Ishikawa (cell line): ENCODE measurements at regions not wholly inside any gene's neighbourhood (a gene's known extent, or its start where the extent isn't known, plus 50 kb on each side); places are given as distances from the start of the nearest gene placed in this dataset.

Experiments
- CEBPB ChIP-seq: IDR thresholded peaks from 2 replicates; pipeline ENCODE4 v1.6.1; 2012
- CREB1 ChIP-seq: IDR thresholded peaks from 2 replicates; pipeline ENCODE4 v1.6.1; 2012; ENCODE audit warnings: low read depth
- EGR1 ChIP-seq: IDR thresholded peaks from 2 replicates; pipeline ENCODE4 v1.6.1; 2012
- EP300 ChIP-seq: IDR thresholded peaks from 2 replicates; pipeline ENCODE4 v1.6.1; 2012; ENCODE audit warnings: borderline replicate concordance
- FOXM1 ChIP-seq: IDR thresholded peaks from 2 replicates; pipeline ENCODE4 v1.6.1; 2012; ENCODE audit warnings: low read depth, borderline replicate concordance
- MAX ChIP-seq: IDR thresholded peaks from 2 replicates; pipeline ENCODE4 v1.6.1; 2012
- NFIC ChIP-seq: IDR thresholded peaks from 2 replicates; pipeline ENCODE4 v1.6.1; 2012
- RAD21 ChIP-seq: IDR thresholded peaks from 2 replicates; pipeline ENCODE4 v1.6.1; 2012; ENCODE audit warnings: low read depth
- REST ChIP-seq: IDR thresholded peaks from 2 replicates; pipeline ENCODE4 v1.6.1; 2012; ENCODE audit warnings: low read depth, mild to moderate bottlenecking
- TAF1 ChIP-seq: IDR thresholded peaks from 2 replicates; pipeline ENCODE4 v1.6.1; 2012; ENCODE audit warnings: low read depth, mild to moderate bottlenecking
- TCF12 ChIP-seq: IDR thresholded peaks from 2 replicates; pipeline ENCODE4 v1.6.1; 2012; ENCODE audit warnings: low read depth
- TEAD4 ChIP-seq: IDR thresholded peaks from 2 replicates; pipeline ENCODE4 v1.6.1; 2012
- USF1 ChIP-seq: IDR thresholded peaks from 2 replicates; pipeline ENCODE4 v1.6.1; 2012
- YY1 ChIP-seq: IDR thresholded peaks from 2 replicates; pipeline ENCODE4 v1.6.1; 2012; ENCODE audit warnings: low read depth
- ZBTB7A ChIP-seq: IDR thresholded peaks from 2 replicates; pipeline ENCODE4 v1.6.1; 2012; ENCODE audit warnings: low read depth

GRCh38 chr12:22856178-22856577, 231.2 kb downstream of the ETNK1 start:
- TF ChIP-seq YY1 (no peak), EGR1 (no peak), RAD21 (peak; percentile 83)

DNA sequence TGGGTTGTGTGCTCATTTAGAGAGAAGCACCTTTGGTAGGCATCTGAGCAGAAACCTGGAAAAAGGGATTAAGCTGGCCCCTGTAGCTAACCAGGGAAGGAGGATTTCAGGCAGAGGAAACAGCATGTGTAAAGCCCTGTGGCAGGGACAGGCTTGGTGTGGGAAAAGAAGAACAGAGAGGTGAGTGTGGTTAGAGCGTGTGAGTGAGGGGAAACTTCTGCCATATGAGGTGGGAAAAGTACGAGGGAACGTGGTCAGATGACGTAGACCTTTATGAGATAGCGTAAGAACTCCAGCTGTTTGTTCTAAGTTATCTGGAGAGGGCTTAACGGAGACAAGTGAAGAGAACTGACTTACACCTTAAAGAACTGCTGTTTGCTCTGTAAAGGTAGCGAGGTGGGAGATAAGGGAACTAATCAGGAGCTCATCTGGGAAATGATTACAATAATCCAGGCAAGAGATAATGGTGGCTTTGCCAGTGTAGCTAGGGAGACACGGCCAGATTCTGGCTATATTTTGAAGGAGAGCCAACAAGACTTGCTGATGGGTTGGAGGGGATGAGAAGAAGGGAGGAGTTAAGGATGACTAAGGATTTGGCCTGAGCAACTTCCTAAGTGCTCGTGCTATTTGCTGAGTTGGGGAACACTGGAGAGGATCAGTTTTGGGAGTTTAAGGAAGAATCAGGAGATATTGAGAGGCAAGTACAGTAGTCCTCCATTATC, 234.0 kb downstream of the ETNK1 start:
- no peak for TF ChIP-seq ZBTB7A
- no peak for TF ChIP-seq YY1
- no peak for TF ChIP-seq USF1
- no peak for TF ChIP-seq EP300
- no peak for TF ChIP-seq CEBPB
- no peak for TF ChIP-seq RAD21
- no peak for TF ChIP-seq TEAD4

GRCh38 chr12:22860926-22861325, 236.0 kb downstream of the ETNK1 start:
- TF ChIP-seq NFIC (no peak), USF1 (no peak), RAD21 (no peak), TCF12 (no peak), FOXM1 (no peak), ZBTB7A (no peak), YY1 (no peak), EGR1 (no peak), REST (no peak), CEBPB (no peak), TEAD4 (no peak), EP300 (no peak)

GRCh38 chr12:22865822-22866221, 240.9 kb downstream of the ETNK1 start:
- TF ChIP-seq EGR1 = no peak
- TF ChIP-seq REST = no peak
- no peak for TF ChIP-seq FOXM1
- TF ChIP-seq YY1 = no peak
- TF ChIP-seq TAF1 = no peak
- TF ChIP-seq TEAD4 = no peak

- TF ChIP-seq CEBPB (no peak), ZBTB7A (no peak), USF1 (no peak), TAF1 (no peak), EP300 (no peak), TEAD4 (no peak), REST (no peak), NFIC (no peak), FOXM1 (no peak), CREB1 (no peak), MAX (no peak), RAD21 (no peak), EGR1 (no peak), TCF12 (no peak), YY1 (no peak)
These were observed 241.4 kb downstream of the ETNK1 start for GRCh38 chr12:22866406-22866805.
